GM19193 (cell line): ENCODE measurements at regions not wholly inside any gene's neighbourhood (a gene's known extent, or its start where the extent isn't known, plus 50 kb on each side); places are given as distances from the start of the nearest gene placed in this dataset.
A peak's percentile ranks its signal among the peaks of the same experiment; 100 is the strongest.

Source experiments
- POLR2A ChIP-seq: IDR thresholded peaks from 4 replicates; pipeline ENCODE4 v1.6.1; 2011; ENCODE audit not compliant: insufficient read depth, insufficient read length; ENCODE audit errors: extremely low read depth

DNA sequence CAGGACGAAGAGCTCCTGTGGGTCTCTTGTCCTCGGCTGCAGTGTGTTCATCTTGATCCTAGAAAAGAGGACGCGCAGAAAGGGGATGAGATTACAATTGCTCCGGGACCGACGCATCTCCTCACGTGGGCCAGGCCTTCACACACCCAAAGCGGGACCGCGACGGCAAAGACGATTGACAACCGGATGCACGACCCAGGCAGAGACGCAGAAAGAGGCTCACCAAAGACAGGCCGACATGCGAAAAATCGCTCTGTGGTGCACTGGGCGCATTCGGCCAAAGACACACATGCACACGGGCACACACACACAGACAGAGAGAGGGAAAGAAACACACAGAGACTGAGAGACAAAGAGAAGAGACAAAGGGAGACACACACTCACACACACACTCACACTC, 1089.9 kb upstream of the DEFB115 start:
- no peak for TF ChIP-seq POLR2A

DNA sequence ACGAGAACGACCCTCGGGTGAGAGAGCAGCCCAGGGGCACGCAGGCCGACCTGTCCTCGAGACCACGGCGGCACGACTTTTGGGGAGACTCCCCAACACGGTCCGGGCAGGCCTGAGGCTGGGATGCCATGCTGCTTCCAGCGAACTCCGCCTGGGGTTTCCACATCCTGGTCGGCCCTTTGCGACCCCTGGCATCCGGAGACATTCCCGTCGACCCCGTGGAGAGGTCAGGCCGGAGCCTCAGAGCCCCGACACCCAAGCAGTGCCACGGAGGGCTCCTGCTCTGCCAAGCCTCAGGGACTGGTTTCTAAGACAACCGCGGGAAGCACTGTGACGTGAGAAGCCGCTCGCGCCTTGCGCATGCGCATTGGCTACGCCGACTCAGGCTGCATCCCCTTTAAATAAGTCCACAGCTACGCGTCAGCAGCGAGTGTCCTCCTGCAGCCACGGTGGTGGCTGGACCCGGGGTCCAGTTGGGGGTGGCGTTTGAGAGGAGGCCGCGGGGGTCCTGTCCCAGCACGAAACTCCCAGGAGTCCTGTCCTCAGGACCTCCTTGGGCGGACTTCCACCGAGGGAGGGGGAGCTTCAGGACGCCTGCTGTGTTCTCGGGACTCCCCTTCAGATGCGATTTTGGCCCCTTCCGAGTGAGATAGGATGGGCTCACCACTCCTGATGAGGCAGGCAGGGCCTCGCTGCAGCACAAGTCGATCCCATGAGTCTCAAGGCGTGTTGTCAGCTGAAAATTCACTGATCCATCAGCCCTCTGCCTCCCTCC, 1089.3 kb upstream of the DEFB115 start:
- TF ChIP-seq POLR2A = no peak

DNA sequence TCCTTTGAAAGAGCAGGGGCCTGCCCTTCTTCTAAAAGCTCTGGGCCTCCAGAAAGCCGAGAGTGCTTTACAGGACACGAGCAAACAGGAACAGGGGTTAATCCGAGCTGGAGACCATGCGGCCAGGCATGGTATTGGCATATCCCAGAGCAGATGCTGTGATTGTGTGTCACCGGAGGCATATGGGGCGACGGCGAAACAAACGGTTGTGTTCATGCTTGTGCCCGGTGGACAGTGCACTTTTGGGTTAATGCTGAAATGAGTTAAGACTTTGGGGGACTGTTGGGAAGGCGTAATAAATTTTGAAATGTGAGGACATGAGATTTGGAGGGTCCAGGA, 1088.7 kb upstream of the DEFB115 start:
- TF ChIP-seq POLR2A = no peak

DNA sequence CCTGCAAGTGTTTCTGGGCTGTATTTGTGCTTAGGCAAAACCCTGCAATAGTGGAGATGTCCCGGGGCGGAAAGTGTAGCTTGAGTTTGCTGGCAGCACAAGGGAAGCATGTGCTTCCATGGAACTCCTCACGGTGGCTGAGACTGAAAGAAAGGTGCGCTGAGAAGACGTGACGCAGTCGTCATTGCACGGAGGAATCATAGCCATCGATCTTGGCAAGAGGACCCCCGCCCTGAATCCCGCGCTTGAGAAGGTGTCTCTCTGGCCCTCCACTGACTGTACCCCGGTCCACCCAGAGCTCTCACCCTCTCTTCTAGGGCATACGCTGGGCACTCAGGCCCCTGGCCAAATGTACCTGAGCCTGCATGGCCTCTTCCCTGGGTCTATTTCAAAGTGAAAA, 1081.8 kb upstream of the DEFB115 start:
- TF ChIP-seq POLR2A = no peak

DNA sequence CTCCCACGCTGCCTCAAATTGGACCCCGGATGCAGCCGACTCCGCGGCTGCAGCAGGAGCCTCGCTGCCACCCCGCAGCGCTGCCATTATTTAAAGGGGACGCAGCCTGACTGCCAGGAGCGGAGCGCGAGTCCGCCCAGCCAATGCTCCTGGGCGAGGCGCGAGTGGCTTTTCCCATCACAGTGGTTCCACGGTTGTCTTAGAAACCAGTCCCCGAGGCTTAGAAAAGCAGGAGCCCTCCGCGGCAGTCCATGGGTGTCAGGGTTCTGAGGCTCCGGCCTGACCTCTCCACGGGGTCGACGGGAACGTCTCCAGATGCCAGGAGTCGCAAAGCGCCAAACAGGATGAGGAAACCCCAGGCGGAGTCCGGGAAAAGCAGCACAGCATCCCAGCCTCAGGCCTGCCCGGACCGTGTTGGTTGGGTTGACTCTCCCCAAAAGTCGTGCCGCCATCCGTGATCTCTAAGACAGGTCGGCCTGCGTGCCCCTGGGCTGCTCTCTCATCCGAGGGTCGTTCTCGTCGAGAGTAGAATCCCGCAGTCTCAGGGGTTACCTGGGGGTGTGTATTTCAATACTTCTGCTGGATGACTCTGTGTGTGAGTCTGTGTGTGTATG, 975.8 kb upstream of the DEFB115 start:
- TF ChIP-seq POLR2A = no peak

DNA sequence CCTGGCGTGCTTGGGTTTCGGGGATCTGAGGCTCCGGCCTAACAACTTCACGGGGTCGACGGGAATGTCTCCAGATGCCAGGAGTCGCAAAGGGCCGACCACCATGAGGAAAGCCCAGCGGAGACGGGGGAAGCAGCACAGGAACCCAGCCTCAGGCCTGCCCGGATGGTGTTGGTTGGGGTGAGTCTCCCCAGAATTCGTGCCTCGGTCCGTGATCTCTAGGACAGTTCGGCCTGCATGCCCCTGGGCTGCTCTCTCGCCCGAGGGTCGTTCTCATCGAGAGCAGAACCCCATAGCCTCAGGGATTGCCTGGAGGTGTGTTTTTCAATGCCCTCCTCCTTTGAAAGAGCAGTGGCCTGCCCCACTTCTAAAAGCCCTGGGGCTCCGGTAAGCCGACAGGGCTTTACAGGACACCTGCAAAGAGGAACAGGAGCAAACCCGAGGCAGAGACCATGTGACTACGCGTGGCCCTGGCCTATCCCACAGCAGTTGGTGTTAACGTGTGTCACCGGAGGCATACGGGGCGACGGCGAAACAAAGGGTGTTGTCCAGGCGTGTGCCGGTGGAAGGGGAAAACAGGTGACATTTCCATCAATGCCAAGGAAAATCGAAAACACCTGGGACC, 973.1 kb upstream of the DEFB115 start:
- no peak for TF ChIP-seq POLR2A

DNA sequence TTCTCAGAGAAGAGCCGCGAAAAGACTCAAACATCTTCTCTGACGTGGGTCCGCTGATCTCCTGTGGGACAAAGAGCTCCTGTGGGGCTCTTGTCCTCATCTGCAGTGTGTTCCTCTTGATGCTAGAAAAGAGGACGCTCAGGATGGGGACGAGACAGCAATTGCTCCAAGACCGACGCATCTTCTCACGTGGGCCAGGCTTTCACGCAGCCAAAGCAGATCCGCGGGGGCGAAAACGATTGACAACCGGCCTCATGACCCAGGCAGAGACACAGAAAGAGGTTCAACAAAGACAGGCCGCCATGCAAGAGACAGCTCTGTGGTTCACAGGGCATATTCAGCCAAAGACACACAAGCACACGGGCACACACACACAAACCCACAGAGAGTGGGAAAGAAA, 971.8 kb upstream of the DEFB115 start:
- no peak for TF ChIP-seq POLR2A

DNA sequence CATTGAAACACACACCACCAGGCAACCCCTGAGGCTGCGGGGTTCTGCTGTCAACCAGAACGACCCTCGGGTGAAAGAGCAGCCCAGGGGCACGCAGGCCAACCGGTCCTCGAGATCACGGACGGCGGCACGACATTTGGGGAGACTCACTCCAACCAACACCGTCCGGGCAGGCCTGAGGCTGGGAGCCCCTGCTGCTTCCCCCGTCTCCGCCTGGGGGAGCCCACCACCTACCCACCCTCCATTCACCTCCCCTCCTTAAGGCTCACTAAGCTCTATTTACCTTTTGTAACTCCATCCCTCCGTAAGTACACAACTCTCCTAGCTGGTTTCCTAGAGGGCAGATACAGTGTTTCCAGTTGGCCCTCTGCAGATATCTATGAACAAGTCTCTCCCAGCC, 971.3 kb upstream of the DEFB115 start:
- no peak for TF ChIP-seq POLR2A

DNA sequence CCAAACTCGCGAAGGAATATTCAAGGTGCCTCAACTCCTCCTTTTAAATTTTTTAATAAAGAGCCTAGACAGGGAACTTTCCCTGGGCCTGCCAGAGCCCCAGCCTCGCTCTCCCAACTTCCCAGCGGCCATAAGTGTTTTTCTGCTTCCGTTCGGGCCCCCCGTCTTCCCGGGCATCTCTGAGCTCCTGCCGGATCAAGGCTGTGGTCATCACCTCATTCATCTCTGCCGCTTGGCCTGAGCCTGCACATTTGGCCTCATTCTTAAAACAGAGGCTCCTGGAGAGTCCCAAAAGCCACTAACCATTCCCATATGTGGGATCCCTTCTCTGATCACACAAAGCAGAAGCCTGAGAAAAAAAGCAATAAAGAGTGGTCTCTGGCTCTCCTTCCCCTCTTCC, 969.1 kb upstream of the DEFB115 start:
- TF ChIP-seq POLR2A = no peak

DNA sequence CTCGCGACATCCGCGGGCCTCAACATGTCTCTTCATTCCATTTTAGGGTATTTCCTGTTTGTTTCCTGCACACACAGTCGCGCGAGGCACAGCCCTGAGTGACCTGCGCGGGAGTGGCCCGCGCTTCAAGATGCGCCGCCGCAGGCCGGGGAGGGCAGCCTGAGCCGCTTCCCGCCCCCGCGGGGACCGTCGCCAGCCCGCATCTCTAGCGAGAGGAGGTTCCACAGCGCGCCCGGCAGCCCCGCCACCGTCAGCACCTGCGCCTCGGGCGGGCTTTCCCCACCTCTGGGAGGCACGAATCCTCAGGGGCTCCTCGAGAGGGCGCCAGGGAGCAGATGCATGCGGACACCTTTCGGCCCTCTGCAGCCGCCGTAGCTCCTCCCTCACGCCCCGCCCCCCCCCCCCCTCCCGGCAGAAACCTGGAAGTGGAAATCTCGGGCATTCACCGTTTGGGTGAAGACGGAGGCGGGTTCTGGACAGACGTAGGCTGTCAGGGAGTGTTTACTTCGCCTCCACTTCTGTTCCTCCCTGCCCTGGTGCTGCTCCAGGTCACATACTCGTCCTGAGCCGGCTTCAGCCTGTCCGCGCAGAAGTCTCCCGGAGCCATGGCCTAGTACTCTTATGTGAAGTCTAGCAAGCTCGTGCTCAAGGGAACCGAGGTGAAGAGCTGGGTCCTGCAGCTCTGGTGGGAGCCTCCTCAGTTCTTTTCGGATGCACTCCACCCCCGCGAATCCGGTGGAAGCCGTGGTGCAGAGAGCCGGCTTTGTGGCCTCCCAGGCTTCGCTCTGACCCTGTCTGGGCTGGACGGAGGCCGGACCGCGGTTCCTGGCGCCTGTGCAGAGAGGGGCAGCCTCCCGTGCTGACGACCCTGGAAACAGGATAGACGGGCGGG, 880.5 kb upstream of the DEFB115 start:
- TF ChIP-seq POLR2A = peak; percentile 73

DNA sequence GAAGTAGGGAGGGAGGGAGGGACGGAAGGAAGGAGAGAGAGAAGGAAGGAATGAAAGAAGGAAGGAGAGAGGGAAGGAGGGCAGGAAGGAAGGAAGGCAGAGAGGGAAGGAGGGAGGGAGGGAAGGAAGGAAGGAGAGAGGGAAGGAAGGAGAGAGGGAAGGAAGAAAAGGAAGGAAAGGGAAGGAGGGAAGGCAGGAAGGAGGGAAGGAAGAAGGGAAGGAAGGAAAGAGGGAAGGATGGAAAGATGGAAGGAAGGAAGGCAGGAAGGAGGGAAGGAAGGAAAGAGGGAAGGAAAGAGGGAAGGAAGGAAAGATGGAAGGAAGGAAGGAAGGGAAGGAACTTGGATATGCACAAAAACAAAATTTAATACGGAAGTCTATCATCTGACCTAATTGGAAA, 844.5 kb upstream of the DEFB115 start:
- no peak for TF ChIP-seq POLR2A

DNA sequence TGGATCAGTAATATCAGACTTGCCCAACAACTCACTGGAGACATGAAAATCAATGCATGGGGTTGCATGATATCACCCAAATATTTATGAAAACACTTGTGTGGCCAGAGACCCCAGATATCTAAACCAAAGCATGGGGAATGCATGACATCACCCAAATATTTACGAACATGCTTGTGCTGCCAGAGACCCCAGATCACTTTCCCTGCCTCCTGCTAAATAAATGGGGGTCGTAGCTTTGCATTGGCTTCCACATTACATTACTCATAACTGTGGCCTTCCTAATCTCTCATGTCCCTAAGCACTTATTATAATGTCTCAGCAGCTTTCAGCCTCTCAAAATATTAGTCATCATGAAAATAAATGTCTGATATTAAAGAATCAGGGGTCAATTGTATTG, 838.0 kb upstream of the DEFB115 start:
- no peak for TF ChIP-seq POLR2A
